ENCODE measurements at regions not wholly inside any gene's neighbourhood (a gene's known extent, or its start where the extent isn't known, plus 50 kb on each side); places are given as distances from the start of the nearest gene placed in this dataset.

DNA sequence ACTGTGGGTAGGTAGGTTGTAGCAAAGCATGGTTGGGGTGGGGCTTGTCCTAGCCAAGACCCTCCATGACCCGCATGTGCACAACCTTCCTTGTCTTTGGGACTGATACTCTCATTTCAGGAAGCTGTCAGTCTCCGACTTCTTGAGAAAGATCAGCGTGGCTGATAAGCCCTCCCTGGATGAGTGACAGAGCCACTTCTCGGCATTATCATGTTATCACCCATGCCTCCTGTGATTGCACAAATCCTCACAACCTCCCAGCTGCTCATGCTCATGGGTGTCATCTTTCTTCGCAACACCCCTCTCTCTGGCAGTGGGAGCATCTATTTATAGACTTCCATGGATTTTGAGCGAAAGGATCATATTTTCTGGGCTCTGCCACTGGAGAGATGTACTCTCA lies 314.2 kb downstream of the FOXL1 start:
- Histone ChIP-seq H3K36me3 (ENCODE audit: low read depth) (no peaks in the 10 kb centered on the region), H3K4me3 (no peak overlapping the region), H3K4me1 (ENCODE audit: low read depth) (no peaks in the 10 kb centered on the region), H3K9me3 (no peaks in the 10 kb centered on the region)
- DNase-seq (no peak), ATAC-seq (no peak)
- intact Hi-C loops (cut with DNase I, micrococcal nuclease): no loop called here
- TF ChIP-seq, protein P1, sequence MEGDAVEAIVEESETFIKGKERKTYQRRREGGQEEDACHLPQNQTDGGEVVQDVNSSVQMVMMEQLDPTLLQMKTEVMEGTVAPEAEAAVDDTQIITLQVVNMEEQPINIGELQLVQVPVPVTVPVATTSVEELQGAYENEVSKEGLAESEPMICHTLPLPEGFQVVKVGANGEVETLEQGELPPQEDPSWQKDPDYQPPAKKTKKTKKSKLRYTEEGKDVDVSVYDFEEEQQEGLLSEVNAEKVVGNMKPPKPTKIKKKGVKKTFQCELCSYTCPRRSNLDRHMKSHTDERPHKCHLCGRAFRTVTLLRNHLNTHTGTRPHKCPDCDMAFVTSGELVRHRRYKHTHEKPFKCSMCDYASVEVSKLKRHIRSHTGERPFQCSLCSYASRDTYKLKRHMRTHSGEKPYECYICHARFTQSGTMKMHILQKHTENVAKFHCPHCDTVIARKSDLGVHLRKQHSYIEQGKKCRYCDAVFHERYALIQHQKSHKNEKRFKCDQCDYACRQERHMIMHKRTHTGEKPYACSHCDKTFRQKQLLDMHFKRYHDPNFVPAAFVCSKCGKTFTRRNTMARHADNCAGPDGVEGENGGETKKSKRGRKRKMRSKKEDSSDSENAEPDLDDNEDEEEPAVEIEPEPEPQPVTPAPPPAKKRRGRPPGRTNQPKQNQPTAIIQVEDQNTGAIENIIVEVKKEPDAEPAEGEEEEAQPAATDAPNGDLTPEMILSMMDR (IDR thresholded peaks at IDR 0.05): no peak

DNA sequence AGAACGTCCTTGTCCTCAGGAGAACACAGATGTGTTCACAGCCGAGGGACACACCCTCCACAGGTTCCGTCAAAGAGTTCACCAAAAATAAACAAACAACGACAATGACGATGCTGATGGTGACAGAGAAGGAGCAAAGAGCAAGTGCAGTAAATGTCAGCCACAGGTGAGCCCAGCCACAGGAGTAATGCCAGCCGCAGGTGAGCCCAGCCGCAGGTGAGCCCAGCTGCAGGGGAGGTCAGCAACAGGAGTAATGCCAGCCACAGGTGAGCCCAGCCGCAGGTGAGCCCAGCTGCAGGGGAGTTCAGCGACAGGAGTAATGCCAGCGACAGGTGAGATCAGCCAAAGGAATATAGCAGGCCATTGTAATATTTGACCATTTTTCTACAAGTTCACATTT lies 315.2 kb downstream of the FOXL1 start:
- TF ChIP-seq, protein P1 (IDR thresholded peaks at IDR 0.05): no peak
- no peak for DNase-seq
- no peaks in the 10 kb centered on the region for H3K9me3 ChIP-seq
- ATAC-seq: peak; percentile 29
- intact Hi-C loops (cut with DNase I, micrococcal nuclease): no loop called here
- no peaks in the 10 kb centered on the region for H3K4me1 ChIP-seq (ENCODE audit: low read depth)
- no peak overlapping the region for H3K4me3 ChIP-seq
- H3K36me3 ChIP-seq (ENCODE audit: low read depth): no peaks in the 10 kb centered on the region

DNA sequence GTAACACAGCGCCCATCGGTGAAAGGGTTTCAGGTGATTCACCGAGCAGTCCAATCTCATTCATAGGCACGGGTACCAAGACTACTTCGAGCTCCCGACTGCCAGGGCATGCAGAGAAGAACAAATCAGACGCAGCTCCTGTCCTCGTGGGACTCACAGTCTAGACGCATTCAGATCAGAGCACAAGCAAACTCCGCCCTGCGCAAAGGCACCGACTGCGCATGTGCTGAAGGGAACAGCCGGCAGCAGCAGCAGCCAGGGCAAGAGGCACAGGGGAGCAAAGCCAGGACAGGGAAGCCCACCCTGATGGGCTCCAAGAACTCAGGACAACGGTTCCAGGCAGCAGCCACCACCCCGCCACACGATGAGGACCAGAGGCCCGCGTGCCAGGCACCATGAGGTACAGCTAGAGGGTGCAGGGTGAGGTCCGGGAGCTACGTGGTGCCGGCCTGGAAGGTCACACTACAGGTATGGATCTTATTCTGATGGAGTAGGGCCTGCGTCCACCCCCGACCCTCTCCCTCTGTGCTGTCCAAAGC lies 315.7 kb downstream of the FOXL1 start:
- H3K4me1 ChIP-seq (ENCODE audit: low read depth): no peaks in the 10 kb centered on the region
- H3K36me3 ChIP-seq (ENCODE audit: low read depth): no peaks in the 10 kb centered on the region
- intact Hi-C loops (cut with DNase I, micrococcal nuclease): no loop called here

DNA sequence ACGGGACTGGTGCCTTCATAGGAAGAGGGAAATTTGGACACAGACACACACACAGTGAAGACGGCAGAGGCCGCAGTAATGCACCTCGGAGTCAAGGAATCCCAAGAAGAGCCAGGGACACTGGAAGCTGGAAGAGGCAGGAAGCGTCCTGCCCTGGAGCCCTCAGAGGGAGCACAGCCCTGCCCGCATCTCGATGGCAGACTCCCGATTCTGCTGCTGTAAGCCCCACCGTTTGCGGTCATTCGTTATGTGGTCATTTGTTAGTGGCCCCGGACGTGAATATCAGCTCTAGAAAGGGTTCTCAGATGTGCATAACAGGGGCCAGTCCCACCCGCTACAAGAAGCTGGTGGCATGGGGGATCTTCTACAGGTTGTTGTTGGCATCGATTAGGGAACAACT lies 316.6 kb downstream of the FOXL1 start:
- Histone ChIP-seq H3K4me1 (ENCODE audit: low read depth) (no peaks in the 10 kb centered on the region), H3K9me3 (no peaks in the 10 kb centered on the region), H3K36me3 (ENCODE audit: low read depth) (no peaks in the 10 kb centered on the region), H3K4me3 (no peak overlapping the region)
- ATAC-seq (no peak), DNase-seq (no peak)
- intact Hi-C loops (cut with DNase I, micrococcal nuclease): no loop called here
- TF ChIP-seq, protein P1 (IDR thresholded peaks at IDR 0.05): no peak

More for the DNA sequence above, 315.7 kb downstream of the FOXL1 start:
- DNase-seq (no peak), ATAC-seq (no peak)
- Histone ChIP-seq H3K9me3 (no peaks in the 10 kb centered on the region), H3K4me3 (no peak overlapping the region)
- TF ChIP-seq, protein P1 (IDR thresholded peaks at IDR 0.05): no peak

DNA sequence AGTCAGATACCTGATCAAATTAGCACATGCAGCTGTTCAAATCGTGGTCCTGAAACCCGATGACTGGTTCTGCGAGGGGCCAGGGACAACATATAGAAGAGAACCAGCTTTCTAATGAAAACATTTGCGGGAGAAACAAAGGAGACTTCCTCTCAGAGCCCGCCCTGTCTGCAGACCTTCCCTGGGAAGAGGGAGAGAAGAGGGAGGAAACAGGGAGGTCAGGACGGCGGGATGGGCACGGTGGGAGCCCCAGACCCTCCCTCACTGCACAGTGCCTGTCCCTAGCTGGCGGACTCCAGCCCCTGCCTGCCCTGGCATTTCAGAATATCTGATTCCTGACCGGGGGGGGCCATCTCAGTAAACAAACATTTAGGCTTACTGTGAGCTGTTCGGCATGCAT lies 317.3 kb downstream of the FOXL1 start:
- Histone ChIP-seq H3K9me3 (no peaks in the 10 kb centered on the region), H3K4me3 (no peak overlapping the region), H3K4me1 (ENCODE audit: low read depth) (no peaks in the 10 kb centered on the region), H3K36me3 (ENCODE audit: low read depth) (no peaks in the 10 kb centered on the region)
- TF ChIP-seq, protein P1 (IDR thresholded peaks at IDR 0.05): no peak
- intact Hi-C loops (cut with DNase I, micrococcal nuclease): no loop called here
- DNase-seq (no peak), ATAC-seq (no peak)

DNA sequence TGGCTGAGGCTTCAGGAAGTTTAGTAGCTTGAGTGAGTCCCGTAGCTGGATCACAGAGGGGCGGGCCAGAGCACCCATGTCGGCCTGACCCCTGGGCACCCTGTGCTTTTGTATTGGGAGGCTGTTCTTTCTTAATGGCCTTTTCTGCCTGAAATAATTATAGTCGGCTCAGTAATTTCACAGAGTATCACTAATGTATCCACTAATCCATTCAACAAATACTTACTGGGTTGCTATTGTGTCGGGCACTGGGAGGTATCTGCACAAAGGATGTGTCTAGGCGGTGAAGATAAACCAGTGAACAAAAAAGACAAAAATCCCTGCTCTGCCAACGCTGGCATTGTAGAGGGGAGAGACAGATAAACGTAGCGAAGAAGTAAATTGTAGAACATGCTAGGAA lies 318.6 kb downstream of the FOXL1 start:
- ATAC-seq (no peak), DNase-seq (no peak)
- H3K4me1 ChIP-seq (ENCODE audit: low read depth): no peaks in the 10 kb centered on the region
- TF ChIP-seq, protein P1 (IDR thresholded peaks at IDR 0.05): no peak
- intact Hi-C loops (cut with DNase I, micrococcal nuclease): no loop called here
- no peaks in the 10 kb centered on the region for H3K9me3 ChIP-seq
- H3K4me3 ChIP-seq: no peak overlapping the region
- H3K36me3 ChIP-seq (ENCODE audit: low read depth): no peaks in the 10 kb centered on the region

Measured in mucosa of descending colon (tissue), 3 donors.